ENCODE measurements at regions not wholly inside any gene's neighbourhood (a gene's known extent, or its start where the extent isn't known, plus 50 kb on each side); places are given as distances from the start of the nearest gene placed in this dataset.

- TF ChIP-seq ZNF274 (IDR thresholded peaks at IDR 0.05; ENCODE audit: low read depth, low read length), result no peak
- no peak for TF ChIP-seq YY1 (IDR thresholded peaks at IDR 0.05; ENCODE audit: insufficient read depth, insufficient read length)
- no peak for TF ChIP-seq SUZ12 (IDR thresholded peaks at IDR 0.05; ENCODE audit: extremely low read depth, insufficient read depth, insufficient read length)
Measured at GRCh38 chr16:54526916-54527315, 240.3 kb upstream of the IRX3 start.

Measured in NT2/D1 (cell line).